GM12875 (cell line): ENCODE measurements at regions not wholly inside any gene's neighbourhood (a gene's known extent, or its start where the extent isn't known, plus 50 kb on each side); places are given as distances from the start of the nearest gene placed in this dataset.

ENCODE experiments used
- H3K4me3 ChIP-seq: one replicate; pipeline ENCODE4 v1.5.1; 2011; ENCODE audit warnings: low read depth, low read length, control low read depth
- CTCF ChIP-seq: IDR thresholded peaks from 2 replicates; pipeline ENCODE4 v1.5.1; 2011; ENCODE audit warnings: low read depth, mild to moderate bottlenecking, control low read depth, inconsistent platforms, low read length, moderate library complexity, borderline replicate concordance; ENCODE audit not compliant: insufficient read depth

GRCh38 chr5:3786165-3786564 lies 190.5 kb downstream of the IRX1 start:
- H3K4me3 ChIP-seq = no peak overlapping the region

GRCh38 chr5:3786891-3787430 lies 191.3 kb downstream of the IRX1 start:
- no peak for TF ChIP-seq CTCF
- H3K4me3 ChIP-seq = no peak overlapping the region

More at GRCh38 chr5:3786165-3786564, 190.5 kb downstream of the IRX1 start:
- TF ChIP-seq CTCF = no peak

GRCh38 chr5:3787604-3788003 lies 192.0 kb downstream of the IRX1 start:
- no peak for TF ChIP-seq CTCF
- no peak overlapping the region for H3K4me3 ChIP-seq

- no peak for TF ChIP-seq CTCF
- H3K4me3 ChIP-seq = no peak overlapping the region
Observed at GRCh38 chr5:3789519-3790193, 194.0 kb downstream of the IRX1 start.

GRCh38 chr5:3793162-3793561 lies 197.5 kb downstream of the IRX1 start:
- H3K4me3 ChIP-seq = no peak overlapping the region
- no peak for TF ChIP-seq CTCF

GRCh38 chr5:3794611-3795010 lies 199.0 kb downstream of the IRX1 start:
- no peak overlapping the region for H3K4me3 ChIP-seq
- TF ChIP-seq CTCF = no peak

- no peak overlapping the region for H3K4me3 ChIP-seq
- TF ChIP-seq CTCF = no peak
Observed at GRCh38 chr5:3796736-3797135, 201.1 kb downstream of the IRX1 start.
